HG02884 (cell line): ENCODE measurements at regions not wholly inside any gene's neighbourhood (a gene's known extent, or its start where the extent isn't known, plus 50 kb on each side); places are given as distances from the start of the nearest gene placed in this dataset.
"Not testable (repeated sequence)": the region's sequence is repeated elsewhere in the genome, so short reads cannot be mapped to it uniquely, and the experiment has no call there.

Experiments
- ATAC-seq: cut with Tn5 transposase; IDR thresholded peaks from one replicate; pipeline ENCODE4 v1.9.1; 2021; ENCODE audit warnings: mild to moderate bottlenecking, moderate library complexity; ENCODE audit not compliant: unreplicated experiment

DNA sequence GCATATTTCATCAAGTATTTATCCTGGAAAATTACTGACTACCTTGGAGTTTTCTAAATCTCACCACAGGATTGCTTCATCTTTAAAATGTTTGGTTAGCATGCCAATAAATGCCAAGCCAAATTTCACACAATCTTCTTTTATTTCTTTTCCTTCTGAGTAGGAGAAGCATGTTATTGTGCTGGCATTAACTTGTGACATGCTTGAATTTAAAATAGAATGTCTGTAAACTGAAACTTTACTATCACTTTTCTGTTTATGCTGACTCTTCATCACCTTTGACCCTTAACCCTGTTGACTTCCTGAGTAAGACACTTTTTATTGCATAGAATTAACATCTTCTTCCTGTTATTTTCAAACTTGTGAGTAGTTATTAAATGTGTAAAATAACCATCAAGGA lies 56.2 kb upstream of the LRRTM4 start:
- ATAC-seq = no peak

DNA sequence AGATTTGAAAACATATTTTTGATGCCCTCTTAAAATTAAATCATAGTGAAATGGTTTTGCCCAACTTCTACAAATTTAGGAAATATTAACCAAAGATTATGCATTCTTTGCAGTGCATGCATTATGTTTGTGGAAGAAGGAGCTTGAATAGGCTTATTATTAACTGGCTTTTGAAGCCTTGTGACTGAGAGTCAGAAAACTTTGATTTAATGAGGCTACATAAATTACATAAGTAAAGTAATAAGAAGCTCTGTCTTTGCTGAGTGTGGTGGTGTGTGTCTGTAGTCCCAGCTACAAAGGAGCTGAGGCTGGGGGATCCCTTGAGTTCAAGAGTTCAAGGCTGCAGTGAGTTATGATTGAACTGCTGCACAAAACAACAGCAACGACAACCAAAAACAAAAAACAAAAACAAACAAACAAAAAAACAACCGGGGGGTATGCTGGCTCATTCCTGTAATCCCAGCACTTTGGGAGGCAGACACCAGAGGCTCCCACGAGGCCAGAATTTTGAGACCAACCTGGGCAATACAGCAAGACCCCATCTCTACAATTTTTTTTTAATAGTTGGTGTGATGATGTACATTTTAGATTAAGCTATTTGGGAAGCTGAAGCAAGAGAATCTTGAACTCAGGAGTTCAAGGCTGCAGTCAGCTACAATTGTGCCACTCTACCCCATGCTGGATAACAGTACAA lies 57.0 kb upstream of the LRRTM4 start:
- no peak for ATAC-seq

DNA sequence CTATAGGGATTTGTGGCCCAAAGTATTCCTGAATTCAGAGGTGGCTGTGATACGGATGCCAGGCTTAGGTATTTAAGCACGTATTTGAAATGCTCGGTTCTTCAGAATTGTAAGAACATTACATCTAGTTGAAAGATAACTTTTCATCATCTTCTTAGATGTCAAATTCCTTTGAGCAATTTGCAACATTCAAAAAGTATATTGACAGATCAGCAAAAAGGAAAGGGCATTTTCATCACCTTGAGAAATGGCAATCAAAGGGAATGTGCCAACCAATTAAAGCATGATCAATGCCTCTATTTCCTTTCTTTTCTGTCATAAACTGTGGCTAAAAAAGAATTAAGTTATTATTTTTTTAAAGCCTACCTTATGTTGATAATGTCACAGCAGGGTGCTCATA lies 66.3 kb upstream of the LRRTM4 start:
- ATAC-seq = no peak

DNA sequence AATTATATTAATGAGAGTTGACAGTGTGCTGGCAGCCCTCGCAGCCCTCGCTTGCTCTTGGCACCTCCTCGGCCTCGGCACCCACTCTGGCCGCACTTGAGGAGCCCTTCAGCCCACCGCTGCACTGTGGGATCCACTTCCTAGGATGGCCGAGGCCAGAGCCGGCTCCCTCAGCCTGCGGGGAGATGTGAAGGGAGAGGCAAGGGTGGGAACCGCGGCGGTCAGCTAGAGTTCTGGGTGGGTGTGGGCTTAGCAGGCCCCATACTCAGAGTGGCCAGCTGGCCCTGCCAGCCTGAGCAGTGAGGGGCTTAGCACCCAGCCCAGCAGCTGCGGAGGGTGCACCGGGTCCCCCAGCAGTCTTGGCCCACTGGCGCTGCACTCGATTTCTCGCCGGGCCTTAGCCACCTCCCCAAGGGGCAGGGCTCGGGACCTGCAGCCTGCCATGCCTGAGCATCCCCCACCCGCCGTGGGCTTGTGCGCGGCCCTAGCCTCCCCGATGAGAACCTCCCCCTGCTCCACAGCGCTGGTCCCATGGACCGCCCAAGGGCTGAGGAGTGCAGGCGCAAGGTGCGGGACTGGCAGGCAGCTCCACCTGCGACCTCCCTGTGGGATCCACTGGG lies 68.2 kb upstream of the LRRTM4 start:
- no peak for ATAC-seq

DNA sequence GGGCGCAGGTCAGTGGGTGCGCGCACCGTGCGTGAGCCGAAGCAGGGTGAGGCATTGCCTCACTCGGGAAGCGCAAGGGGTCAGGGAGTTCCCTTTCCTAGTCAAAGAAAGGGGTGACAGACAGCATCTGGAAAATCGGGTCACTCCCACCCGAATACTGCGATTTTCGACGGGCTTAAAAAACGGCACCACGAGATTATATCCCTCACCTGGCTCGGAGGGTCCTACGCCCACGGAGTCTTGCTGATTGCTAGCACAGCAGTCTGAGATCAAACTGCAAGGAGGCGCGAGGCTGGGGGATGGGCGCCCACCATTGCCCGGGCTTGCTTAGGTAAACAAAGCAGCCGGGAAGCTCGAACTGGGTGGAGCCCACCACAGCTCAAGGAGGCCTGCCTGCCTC lies 70.8 kb upstream of the LRRTM4 start:
- ATAC-seq = not testable (repeated sequence)

DNA sequence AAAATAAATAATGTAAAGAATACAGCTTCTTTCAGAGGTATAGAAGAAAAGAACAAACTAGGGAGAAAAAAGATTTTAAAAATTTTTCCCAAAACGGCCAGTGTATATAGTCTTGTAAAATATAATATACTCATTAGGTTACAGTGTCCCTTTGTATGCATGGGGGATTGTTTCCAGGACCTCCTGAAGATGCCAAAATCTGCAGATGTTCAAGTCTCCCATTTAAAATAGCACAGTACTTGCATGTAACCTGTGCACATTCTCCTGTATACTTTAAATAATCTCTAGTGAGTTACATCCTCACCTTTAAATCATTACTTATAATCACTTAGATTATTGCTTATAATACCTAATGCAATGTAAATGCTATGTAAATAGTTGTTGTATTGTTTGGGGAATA lies 80.6 kb upstream of the LRRTM4 start:
- ATAC-seq = no peak

DNA sequence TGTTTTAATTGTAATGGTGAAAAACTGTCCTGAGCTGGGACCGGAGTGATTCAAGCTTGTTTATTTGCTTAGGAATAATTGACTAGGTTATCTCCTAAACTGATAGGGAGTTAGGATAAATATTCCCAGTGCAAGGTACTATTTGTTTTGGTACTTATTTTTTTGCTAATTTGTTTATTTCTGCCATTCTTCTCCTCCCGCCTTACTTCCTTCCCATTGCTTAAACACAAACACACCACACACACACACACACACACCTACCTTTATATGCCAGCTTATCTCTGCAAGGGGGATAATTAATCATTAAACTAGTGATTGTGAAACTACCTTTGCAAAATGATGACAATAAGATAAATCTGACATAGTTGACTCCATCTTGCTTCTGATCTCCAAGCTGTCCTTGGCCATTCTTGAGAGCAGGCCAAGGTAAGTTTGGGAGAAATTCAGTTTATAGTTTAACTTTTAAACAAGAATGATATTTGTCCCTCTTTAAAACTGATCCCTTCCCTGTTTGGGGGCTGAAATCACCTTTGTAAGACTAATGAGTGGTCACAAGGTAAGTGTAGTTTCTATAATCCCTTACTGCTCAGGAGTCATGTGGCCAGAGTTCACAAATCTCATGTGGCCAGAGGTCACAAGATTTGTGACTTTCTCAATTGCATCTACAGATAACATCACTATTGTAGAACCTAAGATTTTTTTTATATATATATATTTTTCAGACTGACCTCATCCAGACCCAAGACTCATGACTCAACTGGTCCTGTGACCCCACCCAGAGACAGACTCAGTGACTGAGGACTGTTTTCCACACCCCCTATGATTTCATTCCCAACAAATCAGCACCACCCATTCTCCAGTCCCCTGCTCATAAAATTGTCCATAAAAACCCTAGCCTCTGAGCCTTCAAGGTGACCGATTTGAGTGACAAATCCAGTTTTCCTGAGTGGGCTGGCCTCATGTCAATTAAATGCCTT lies 83.1 kb upstream of the LRRTM4 start:
- ATAC-seq = no peak

DNA sequence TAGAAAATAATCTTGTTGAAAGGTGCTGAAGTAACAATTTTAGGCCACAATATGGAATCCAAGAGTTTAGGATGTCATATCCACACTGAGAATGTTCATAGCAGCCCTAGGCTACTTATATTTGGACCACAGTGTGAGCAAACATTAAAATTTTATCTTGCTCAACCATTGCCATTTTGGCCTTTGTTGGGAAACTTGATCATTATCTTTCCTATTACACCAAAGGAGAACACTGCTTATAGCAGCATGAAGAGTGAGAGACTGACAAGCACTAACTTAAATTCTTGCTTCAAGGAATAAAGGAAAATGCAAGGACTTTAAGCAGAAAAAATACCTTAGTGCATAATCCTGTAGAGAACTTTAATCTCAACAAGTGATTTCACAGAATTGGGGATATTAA lies 86.3 kb upstream of the LRRTM4 start:
- ATAC-seq = no peak

DNA sequence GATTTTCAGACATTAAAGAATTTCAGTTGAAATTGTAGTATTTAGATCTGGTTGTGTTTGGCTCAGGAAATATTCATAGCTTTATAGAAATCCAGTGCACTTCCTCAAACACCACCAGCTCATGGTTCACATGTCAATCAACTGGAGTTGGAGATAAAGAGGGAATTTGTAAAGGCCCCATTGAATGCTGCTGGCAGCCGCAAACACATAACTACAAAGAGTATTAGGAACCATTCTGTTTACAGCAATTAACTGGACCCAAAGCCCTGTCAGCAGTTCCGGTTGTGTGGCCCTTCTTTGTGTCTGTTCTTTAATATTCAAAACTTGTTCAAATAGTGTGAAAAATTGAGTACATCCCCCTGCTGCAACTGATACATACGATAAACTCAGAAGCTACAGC lies 107.4 kb upstream of the LRRTM4 start:
- ATAC-seq = no peak

DNA sequence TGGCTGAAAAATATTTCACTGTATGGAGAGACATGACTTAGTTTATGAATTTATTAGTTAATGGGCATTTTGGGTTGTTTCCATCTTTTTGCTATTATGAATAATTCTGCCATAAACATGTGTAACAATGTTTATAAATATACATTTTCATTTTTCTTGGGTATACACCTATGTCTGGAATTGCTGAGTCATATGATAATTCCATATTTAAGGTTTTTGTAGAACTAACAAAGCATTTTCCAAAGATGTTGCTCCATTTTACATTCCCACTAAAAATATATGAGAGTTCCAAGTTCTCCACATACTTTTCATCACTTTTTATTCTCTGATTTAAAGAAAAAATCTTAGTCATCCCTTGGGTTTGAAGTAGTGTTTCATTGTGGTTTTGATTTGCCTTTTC lies 108.8 kb upstream of the LRRTM4 start:
- ATAC-seq = no peak

DNA sequence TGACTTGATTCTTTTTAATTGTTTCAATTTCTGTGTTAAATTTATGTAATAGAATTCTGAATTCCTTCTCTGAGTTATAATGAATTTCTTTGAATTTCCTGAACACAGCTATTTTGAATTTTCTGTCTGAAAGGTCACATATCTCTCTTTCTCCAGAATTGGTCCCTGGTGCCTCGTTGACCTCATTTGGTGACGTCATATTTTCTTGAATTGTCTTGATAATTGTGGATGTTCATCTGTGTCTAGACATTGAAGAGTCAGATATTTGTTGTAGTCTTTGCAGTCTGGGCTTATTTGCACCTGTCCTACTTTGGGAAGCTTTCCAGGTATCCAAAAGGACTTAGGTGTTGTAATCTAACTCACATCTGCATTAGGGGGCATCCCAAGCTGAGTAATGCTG lies 111.4 kb upstream of the LRRTM4 start:
- no peak for ATAC-seq

DNA sequence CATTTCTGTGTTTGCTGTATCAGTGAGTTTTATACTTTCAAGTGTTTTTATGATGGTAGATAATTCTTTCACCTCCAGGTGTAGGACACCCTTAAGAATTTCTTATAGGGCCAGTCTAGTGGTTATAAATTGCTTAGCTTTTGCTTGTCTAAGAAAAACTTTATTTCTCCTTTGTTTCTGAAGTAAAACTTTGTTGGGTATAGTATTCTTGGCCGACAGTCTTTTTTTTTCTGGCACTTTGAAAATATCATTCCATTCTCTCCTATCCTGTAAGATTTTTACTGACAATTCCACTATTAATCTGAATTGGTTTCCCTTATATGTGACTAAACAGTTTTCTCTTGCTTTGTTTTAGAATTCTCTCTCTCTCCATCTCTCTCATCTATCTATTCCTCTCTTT lies 118.7 kb upstream of the LRRTM4 start:
- ATAC-seq = no peak

DNA sequence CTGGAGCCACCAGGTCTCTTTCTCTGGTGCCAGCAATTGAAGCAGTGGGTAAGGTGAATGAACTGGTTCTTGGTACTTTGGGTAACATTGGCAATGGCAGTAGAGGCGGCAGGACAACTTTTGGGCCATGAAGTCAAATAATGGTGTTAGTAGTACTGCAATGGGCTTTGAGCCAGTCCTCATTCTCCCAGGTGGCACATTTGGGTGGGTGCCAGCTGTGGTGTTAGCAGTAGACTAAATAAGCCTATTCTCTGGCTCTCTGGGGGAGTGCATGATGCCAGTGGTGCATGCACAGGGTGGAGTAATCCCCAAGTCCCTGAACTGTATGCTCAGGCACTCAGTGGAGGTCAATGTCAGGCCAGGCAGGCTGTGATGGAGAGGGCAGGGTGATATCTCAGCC lies 120.2 kb upstream of the LRRTM4 start:
- no peak for ATAC-seq

DNA sequence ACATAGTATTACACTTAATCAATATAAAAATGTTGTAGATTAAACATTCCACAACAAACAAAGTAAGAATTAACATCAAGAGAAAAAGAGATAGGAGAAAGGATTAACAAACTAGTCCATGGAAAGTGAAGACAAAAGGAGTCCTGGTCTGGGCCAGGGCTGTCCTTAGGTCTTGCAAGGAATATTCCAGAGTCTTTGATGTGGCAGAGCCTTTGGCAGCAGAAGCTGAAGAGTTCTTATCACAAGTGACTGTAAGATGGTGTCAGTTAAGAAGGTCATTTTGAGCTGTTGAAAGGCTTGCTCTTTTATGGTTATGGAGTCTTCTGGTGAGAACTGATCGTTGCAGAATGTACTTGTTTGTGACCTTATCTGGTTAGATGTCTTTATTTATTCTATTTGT lies 127.7 kb upstream of the LRRTM4 start:
- ATAC-seq = no peak

DNA sequence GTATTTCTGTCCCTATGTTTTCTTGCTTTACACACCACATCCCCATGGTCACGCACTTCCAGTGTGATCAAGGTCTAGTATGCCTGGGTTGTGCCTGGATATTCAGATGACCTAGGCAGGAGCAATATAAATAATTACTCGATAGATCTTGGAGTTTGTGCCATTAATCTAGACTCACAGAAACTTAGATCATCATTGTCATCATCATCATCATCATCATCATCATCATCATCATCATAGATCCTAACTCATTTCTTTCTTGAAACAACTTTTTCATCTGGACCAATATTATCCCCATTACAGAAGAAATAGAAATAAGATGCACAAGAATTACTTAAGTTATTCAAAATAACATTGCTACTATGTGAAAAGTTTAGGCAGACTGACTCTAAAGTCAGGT lies 130.3 kb upstream of the LRRTM4 start:
- no peak for ATAC-seq

DNA sequence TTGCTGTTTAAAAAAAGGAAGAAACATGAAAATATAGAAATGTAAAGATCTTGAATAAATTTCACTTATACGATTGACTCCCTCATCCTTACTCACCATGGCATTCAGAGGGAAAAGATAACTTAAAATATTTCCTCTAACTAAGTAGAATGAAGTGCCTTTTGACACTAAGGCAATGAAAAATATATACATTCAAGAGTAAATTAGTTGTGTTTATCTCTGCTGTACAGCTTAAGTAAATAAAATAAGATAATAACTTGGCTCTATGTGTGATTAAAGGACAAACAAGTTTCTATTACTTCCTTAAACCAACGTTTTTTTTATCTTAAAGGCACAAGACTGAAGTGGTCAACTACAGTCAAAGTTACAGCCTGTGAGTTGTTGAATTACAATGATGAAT lies 142.3 kb upstream of the LRRTM4 start:
- no peak for ATAC-seq

DNA sequence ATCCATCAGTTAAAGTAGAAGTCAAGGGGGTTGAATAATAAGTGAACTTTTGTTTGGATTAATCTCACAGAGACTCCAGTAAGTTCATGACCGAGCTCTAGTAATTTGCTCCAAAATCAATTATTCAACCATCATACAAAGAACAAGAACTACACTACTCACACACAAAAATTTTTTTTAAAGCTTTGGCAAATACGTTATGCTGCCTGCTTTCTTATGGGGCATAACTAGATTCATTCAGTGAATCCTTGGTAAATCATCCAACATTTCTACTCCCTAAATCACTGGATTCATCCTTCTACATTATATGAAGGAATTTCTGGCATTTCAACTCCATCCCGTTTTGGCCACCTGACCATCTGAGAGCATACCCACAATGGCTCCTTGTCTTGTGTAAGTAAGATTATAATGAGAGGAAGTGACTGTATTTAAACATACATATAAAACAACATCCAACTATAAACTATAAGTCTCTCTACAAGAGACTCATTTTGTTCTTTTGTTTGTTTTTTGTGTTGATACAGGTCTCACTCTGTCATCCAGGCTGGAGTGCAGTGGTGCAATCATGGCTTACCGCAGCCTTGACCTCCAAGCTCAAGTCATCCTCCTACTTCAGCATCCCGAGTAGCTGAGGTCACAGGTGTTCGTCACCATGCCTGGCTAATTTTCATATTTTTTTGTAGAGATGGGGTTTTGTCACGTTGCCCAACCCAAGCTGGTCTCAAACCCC lies 144.2 kb upstream of the LRRTM4 start:
- ATAC-seq = no peak

DNA sequence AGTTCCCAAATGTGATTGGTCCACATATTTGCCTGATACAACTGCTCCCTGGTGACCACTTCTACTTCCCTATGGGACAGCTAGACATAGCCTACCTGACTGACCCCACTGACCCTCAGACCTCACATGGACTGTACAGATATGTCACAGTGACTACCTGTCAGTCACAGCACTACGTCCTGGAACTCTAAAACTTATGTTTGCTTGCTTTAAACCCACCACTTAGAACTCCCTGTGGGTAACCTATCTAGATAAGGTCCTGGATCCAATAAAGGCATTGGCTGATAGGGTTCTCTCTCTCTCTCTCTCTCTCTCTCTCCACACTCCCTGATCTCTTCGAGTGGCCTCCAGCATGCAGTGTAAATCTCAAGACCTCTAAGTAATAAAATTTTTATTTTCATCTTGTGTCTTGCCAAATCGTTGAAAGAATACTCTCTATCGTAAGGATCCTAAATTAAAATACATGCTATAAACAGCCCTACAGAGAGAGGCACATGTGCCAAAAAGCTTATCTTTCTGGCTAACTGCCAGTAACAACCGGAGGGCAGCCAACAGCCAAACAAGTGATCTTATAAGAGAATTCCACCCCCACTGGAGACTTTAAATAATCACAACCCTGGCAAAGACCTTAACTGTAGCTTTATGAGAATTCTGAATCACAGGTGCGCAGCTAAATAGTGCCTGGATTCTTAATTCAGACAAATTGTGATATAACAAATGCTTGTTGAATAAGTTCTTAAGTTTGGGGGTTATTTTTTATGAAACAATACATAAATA lies 162.6 kb upstream of the LRRTM4 start:
- not testable (repeated sequence) for ATAC-seq

DNA sequence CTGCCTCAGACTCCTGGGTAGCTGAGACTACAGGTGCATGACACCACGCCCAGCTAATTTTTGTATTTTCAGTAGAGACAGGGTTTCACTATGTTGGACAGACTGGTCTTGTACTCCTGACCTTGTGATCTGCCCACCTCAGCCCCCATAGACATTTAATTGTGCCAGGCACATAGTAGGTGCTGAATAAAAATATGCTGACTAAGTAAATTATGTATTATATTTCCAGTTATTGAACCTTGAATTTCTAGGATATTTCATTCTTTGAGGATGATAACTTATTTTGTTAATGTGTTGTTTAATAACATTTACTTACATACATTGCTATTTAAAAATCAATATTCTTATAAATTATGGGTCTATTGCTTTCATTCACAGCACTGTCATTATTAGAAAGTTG lies 190.4 kb upstream of the LRRTM4 start:
- ATAC-seq = no peak

DNA sequence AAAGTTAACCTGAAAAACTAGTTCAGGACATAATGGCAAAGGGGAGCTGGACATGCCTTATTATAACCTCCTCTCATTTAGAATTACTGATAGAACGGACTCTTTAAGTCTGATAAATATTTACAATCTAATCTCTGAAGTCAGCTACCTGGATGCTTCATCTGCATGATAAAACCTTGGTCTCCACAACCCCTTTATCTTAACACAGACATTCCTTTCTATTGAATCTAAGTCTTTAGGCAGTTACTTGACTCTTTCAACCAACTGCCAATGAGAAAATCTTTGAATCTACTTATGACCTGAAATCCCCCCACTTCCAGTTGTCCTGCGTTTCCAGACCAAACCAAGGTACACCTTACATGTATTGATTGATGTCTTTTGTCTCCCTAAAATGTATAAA lies 191.2 kb upstream of the LRRTM4 start:
- no peak for ATAC-seq
